Limb (tissue), 2 donors: ENCODE measurements at regions not wholly inside any gene's neighbourhood (a gene's known extent, or its start where the extent isn't known, plus 50 kb on each side); places are given as distances from the start of the nearest gene placed in this dataset.
"Not testable (repeated sequence)": the region's sequence is repeated elsewhere in the genome, so short reads cannot be mapped to it uniquely, and the experiment has no call there.

ENCODE experiments used
- DNase-seq, 2 donors: peaks; one replicate each; pipeline ENCODE4 v3.0.0-alpha.2; 2016; ENCODE audit errors: extremely low spot score in 2 of 2

DNA sequence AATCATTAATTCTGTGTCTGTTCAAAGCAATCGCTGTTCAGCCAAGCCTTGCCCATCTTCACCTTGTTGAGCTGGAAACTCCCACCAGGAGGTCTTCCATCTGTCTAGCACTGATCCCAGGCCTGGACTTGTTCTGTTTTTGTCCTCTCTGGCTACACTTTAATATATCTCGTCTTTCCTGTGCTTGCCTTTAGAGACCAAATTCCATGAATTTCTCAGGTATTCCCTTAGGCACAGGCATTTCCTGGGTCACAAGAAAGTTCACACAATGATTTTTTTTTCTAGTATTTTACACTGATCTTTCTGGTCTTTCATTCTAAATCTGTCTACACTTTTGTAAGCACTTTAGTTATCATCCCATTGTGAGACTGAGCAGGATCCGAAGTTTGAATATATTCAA lies 116.4 kb upstream of the CCND2 start:
- no peak for DNase-seq

DNA sequence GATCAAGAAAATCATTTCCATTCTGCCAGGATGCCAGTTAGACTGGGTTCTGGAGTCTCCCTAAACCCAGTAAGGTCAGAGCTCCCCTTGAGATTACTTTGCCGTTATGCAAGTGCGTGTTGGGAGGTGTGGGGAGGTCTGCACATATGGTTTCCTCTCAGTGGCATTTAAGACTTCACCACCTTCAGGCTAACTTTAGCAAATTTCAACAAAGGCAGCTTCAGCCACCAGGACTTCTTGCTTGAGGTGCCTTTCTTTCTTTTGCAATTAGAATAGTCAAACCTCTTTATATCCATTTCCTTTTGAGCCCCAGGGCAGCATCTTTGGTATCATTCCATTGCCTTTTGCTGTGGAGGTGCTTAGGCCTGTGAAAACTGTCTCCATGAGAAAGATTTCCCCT lies 117.2 kb upstream of the CCND2 start:
- DNase-seq, result no peak

DNA sequence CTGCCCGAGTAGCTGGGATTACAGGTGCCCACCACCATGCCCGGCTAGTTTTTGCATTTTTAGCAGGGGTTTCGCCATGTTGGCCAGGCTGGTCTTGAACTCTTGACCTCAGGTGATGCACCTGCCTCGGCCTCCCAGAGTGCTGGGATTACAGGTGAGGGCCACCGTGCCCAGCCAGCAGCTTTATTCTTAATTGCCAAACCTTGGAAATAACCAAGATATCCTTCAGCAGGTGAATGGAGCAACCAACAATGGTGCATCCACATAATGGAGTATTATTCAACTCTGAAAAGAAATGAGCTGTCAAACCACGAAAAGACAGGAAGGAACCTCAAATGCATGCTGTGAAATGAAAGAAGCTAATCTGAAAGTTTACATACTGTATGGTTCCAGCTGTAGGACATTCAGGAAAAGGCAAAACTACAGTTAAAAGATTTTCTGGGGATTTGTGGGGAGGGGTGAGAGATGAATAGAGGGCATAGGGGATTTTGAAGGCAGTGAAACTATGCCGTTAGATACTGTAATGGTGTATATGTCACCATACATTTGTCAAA lies 118.8 kb upstream of the CCND2 start:
- no peak for DNase-seq

DNA sequence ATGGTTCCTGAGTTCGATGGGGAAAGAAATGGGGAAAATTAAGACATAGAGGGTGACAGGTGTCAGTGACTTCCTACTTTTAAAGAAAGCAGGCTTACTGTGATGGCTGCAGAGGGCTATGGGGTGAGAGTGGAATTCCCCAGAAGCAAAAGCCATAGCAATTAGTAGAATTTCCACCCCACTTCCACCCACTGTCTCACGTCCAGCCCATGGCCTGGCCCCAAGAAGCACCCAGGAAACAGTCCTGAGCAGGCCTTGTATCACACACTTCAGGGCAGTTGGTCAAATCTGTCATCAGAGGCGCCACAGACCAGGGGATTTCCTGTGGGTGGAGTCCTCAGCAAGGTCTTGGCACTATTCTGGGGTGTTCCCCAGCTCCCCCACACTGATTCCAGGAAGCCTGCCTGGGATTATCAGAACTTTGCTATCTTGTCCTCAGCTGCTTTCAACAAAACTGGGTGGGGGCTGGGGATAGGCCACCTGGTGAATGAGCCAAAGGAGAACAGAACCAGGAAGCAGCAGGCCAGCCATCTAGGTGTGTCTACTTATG lies 120.1 kb upstream of the CCND2 start:
- DNase-seq, result no peak

- no peak for DNase-seq
Measured at GRCh38 chr12:4152145-4152795, 121.3 kb upstream of the CCND2 start.

DNA sequence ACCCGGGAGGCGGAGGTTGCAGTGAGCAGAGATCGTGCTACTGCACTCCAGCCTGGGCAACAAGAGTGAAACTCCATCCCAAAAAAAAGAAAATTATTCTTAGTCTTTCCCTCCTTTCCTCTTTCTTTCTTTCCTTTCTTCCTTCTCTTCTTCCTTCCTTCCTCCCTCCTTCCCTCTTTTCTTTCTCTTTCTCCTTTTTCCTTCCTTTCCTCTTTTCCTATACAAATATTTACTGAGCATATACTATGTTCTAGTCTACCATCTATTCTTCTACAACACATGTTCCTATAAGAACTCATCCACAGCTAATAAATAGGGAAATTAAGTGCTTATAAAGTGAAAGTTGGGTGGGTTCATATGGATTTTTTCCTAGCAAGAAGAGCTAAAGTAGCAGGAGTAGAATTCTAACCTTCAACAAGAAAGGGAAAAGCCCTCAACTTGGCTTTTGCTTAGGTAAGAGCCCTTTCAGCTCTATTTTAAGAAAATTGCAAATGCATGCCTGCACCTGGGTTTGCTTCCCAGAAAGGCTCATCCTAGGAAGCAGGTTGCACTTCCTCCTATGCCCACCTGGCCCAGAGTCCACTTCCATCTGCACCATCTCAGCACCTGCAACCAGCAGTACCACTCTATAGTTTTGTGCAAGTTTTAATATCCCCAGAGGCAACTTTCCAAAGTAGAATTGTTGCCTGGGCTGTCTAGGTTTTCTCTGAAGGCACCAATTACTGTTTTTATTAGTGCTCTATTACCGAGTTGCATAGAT lies 122.0 kb upstream of the CCND2 start:
- no peak for DNase-seq

DNA sequence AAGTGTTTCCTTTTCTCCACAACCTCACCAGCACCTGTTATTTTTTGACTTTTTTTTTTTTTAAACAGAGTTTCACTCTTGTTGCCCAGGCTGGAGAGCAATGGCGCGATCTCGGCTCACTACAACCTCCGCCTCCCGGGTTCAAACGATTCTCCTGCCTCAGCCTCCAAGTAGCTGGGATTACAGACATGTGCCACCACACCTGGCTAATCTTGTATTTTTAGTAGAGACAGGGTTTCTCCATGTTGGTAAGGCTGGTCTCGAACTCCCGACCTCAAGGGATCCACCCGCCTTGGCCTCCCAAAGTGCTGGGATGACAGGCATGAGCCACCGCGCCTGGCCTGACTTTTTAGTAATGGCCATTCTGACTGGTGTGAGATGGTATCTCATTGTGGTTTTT lies 123.2 kb upstream of the CCND2 start:
- not testable (repeated sequence) for DNase-seq

DNA sequence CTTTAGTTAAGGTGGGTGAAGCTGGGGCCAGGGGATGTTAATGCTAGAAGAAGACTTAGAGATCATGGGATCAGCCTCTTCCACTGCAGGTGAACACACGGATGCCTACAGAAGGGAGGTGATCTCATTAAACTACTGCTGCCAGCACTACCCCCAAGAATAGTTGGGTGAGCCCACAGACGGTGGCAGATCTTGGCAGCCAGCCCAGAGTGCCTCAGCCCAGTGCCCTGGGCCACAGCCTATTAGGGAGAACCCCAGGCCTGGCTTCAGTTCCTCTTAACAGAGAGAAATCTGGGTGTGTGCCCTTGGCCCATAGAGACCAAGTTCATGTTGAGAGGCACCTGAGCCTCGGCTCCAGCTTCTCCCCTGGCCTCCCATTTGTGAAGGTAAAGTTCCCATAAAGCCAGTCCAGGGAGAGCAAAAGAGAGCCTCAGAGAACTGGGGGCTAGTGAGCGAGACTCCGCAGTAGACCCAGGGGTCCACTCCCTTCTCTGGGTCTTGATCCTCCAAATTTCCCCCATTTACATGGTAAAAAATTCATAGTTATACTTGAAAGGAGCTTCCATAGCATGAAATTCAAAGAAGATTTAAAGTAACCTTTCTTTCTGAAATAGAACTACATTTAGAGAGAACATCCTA lies 125.0 kb upstream of the CCND2 start:
- DNase-seq, result no peak

DNA sequence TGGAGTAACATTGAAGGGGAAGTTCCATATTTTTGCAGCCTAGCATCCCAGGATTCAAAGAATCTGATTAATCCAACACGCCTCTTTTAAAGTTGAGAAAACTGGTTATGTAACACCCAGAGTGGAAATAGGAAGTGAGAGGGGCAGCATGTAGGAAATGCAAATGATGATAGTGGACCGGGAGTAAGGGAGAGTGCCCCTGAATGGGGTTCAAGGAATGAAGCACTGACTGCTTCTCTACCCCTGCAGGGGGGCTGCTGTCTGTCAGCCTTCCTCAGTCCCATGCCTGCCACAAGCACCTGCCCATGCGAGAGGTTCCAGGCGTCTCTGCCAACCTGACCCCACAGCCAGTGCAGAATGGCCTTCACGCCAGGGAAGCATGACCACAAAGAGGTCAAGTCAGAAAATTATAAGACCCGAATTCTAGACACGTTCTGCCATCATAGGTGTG lies 126.5 kb upstream of the CCND2 start:
- DNase-seq, result no peak

GRCh38 chr12:4145990-4146859 lies 127.3 kb upstream of the CCND2 start:
- DNase-seq, result no peak

DNA sequence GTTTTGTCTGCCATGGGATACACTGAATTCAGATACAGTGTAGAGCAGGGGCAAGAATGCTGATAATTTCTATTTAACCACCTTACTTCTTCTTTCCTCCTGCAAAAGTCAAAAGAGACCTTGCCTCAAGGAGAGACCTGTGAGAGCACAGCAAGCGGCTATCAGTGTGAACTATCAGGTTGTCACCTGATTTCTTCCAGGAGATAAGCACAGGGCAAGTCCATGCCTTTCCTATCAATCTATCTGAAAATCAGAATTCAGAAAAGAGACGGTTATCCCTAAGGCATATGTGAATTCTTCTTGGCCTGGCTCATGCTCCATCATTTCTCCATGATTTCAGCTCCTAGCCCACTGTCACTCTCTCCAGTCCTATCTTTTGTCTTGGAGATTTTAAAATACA lies 128.9 kb upstream of the CCND2 start:
- no peak for DNase-seq

- no peak for DNase-seq
Measured at GRCh38 chr12:4143896-4144295, 129.7 kb upstream of the CCND2 start.

- DNase-seq, result no peak
Measured at GRCh38 chr12:4141348-4142270, 132.0 kb upstream of the CCND2 start.

DNA sequence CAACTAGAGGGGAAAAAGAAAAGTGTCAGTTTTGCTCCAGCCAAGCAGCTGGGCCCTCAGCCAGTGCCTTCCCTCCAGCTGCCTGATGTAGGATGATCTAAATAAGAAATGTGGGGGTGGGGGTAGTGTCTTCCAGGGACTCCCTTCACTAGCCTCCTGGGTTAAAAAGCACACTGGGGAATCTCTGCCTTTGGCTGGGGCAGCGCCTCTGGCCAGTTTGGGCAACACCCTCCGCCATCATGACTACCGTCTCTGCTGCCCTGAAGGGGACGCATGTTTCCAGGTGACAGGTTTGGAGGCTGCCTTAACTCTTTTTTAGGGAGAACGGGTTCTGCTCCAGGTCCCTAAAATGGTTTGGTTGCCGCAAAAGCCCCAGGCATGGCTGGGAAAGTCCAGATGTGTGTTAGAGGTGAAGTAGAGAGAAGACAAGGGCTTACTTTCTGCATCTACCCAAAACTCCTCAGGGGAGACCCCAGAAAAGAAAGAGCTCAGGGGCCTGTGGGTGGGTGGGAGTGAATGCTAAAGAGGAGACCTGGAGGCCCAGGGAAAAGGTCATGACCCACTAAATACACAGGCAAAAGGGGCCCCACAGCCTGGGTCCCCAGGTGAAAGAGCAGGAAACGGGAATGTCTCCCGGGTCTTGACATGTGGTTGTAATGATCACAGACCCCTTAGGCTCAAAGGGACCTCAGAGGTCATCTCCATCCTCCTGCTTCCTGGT lies 132.8 kb upstream of the CCND2 start:
- peak in 1 of 2 donors; percentile 47 for DNase-seq

DNA sequence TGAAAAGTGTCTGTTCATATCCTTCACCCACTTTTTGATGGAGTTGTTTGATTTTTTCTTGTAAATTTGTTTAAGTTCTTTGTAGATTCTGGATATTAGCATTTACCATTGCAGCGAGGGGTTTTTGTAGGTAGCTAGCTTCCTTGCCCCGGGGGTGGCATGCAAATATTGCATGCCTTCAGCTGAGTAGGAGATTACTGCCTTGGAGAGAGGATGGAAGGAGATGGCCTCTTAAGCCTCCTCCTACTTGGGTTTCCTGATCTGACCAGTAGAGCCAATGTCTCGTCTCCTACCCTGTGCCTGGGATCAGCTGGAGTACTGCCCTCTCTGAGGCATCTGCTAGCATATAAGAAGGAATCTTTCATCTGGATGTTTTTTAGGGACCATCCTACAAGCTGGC lies 134.4 kb upstream of the CCND2 start:
- DNase-seq, result no peak

GRCh38 chr12:4138532-4138931 lies 135.0 kb upstream of the CCND2 start:
- DNase-seq, result not testable (repeated sequence)

GRCh38 chr12:4138051-4138450 lies 135.5 kb upstream of the CCND2 start:
- no peak for DNase-seq

- no peak for DNase-seq
Measured at GRCh38 chr12:4137441-4137840, 136.1 kb upstream of the CCND2 start.

DNA sequence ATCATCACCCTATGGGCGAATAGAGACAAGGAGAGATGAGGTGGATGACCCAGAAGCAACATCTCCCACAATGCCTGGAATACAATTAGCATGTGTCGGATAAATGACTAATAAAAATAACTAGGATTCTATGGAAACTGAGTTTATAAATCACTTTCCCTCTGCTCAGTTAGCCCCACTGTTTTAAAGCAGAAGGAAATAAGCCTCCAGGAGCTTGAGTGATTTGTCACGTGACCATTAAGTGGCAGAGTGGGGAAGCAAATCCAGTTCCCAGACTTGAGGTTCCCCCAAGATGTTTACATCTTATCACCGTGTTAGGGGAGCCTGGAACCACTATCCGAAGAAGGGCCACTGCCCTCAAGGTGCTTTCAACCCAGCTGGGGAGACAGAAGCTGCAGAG lies 136.5 kb upstream of the CCND2 start:
- no peak for DNase-seq
